HFFc6 (cell line): ENCODE measurements at regions not wholly inside any gene's neighbourhood (a gene's known extent, or its start where the extent isn't known, plus 50 kb on each side); places are given as distances from the start of the nearest gene placed in this dataset.

ENCODE experiments used
- DNase-seq: peaks from one replicate; pipeline ENCODE4 v3.0.0-alpha.2; 2018
- H3K27ac Mint-ChIP-seq: 2 replicates; pipeline ENCODE4 v1.8.0; 2020; ENCODE audit warnings: mild to moderate bottlenecking, mixed read lengths
- H3K27me3 Mint-ChIP-seq: 2 replicates; pipeline ENCODE4 v1.8.0; 2021; ENCODE audit warnings: mild to moderate bottlenecking, moderate library complexity, mixed read lengths; ENCODE audit not compliant: insufficient read depth
- H3K36me3 Mint-ChIP-seq: 2 replicates; pipeline ENCODE4 v1.8.0; 2021; ENCODE audit warnings: low read depth, mixed read lengths
- H3K4me1 Mint-ChIP-seq: 2 replicates; pipeline ENCODE4 v1.8.0; 2020; ENCODE audit warnings: low read depth, mixed read lengths
- H3K4me3 Mint-ChIP-seq: 2 replicates; pipeline ENCODE4 v1.8.0; 2020; ENCODE audit warnings: mild to moderate bottlenecking, moderate library complexity, mixed read lengths
- H3K9me3 Mint-ChIP-seq: 2 replicates; pipeline ENCODE4 v1.8.0; 2020; ENCODE audit warnings: mild to moderate bottlenecking, mixed read lengths
- CTCF ChIP-seq: fragments of 200-600 bp; sonication (generic); IDR thresholded peaks from 2 replicates; pipeline ENCODE4 v1.5.0; 2021; ENCODE audit warnings: antibody characterized with exemption, mild to moderate bottlenecking

GRCh38 chrX:23483396-23483795 is 148.7 kb downstream of the PTCHD1 start:
- H3K27ac Mint-ChIP-seq, result no peak overlapping the region
- peaks cover 4% of the 10 kb centered on the region; the same call in 1 of the 2 replicates for H3K9me3 Mint-ChIP-seq
- no peak for DNase-seq
- H3K36me3 Mint-ChIP-seq, result no peaks in the 10 kb centered on the region
- H3K27me3 Mint-ChIP-seq, result peaks cover 2% of the 10 kb centered on the region; the same call in 1 of the 2 replicates
- peaks cover 12% of the 10 kb centered on the region; the same call in 1 of the 2 replicates for H3K4me1 Mint-ChIP-seq
- no peak overlapping the region for H3K4me3 Mint-ChIP-seq
- TF ChIP-seq CTCF, result no peak

GRCh38 chrX:23493941-23494374 is 159.3 kb downstream of the PTCHD1 start:
- no peak overlapping the region for H3K4me3 Mint-ChIP-seq
- no peak for DNase-seq
- H3K4me1 Mint-ChIP-seq, result peaks cover 11% of the 10 kb centered on the region
- no peak overlapping the region for H3K27ac Mint-ChIP-seq
- H3K9me3 Mint-ChIP-seq, result no peaks in the 10 kb centered on the region
- H3K36me3 Mint-ChIP-seq, result no peaks in the 10 kb centered on the region
- peaks cover 3% of the 10 kb centered on the region; the same call in 1 of the 2 replicates for H3K27me3 Mint-ChIP-seq
- TF ChIP-seq CTCF, result no peak

- Mint-ChIP-seq H3K36me3 (no peaks in the 10 kb centered on the region), H3K27ac (no peak overlapping the region), H3K4me3 (no peak overlapping the region), H3K9me3 (no peaks in the 10 kb centered on the region), H3K27me3 (peaks cover 3% of the 10 kb centered on the region; the same call in 1 of the 2 replicates), H3K4me1 (peaks cover 11% of the 10 kb centered on the region)
- DNase-seq, result no peak
- TF ChIP-seq CTCF, result no peak
Measured at GRCh38 chrX:23494741-23495140, 160.1 kb downstream of the PTCHD1 start.

GRCh38 chrX:23497919-23498318 is 163.3 kb downstream of the PTCHD1 start:
- no peak overlapping the region for H3K4me3 Mint-ChIP-seq
- H3K27me3 Mint-ChIP-seq, result peaks cover 5% of the 10 kb centered on the region; the same call in 1 of the 2 replicates
- H3K27ac Mint-ChIP-seq, result no peak overlapping the region
- H3K36me3 Mint-ChIP-seq, result no peaks in the 10 kb centered on the region
- TF ChIP-seq CTCF, result no peak
- H3K9me3 Mint-ChIP-seq, result no peaks in the 10 kb centered on the region
- H3K4me1 Mint-ChIP-seq, result peaks cover 11% of the 10 kb centered on the region
- no peak for DNase-seq

- no peak for TF ChIP-seq CTCF
- DNase-seq, result no peak
- no peak overlapping the region for H3K27ac Mint-ChIP-seq
- no peaks in the 10 kb centered on the region for H3K9me3 Mint-ChIP-seq
- peaks cover 9% of the 10 kb centered on the region for H3K4me1 Mint-ChIP-seq
- H3K27me3 Mint-ChIP-seq, result peaks cover 5% of the 10 kb centered on the region
- no peaks in the 10 kb centered on the region for H3K36me3 Mint-ChIP-seq
- no peak overlapping the region for H3K4me3 Mint-ChIP-seq
Measured at GRCh38 chrX:23501974-23502373, 165.3 kb upstream of the PRDX4 start.
